C4-2B (cell line): ENCODE measurements at regions not wholly inside any gene's neighbourhood (a gene's known extent, or its start where the extent isn't known, plus 50 kb on each side); places are given as distances from the start of the nearest gene placed in this dataset.

Source experiments
- H3K27ac ChIP-seq: fragments of 450-650 bp; 2 replicates; pipeline ENCODE4 v1.5.1; 2017
- CTCF ChIP-seq: fragments of 450-650 bp; conservative IDR thresholded peaks from 2 replicates; pipeline ENCODE4 v1.5.1; 2017; ENCODE audit warnings: mild to moderate bottlenecking
- ZFX ChIP-seq: fragments of 450-650 bp; IDR thresholded peaks from 2 replicates; pipeline ENCODE4 v1.6.1; 2017

GRCh38 chr14:54299410-54300363, 97.1 kb upstream of the CDKN3 start:
- H3K27ac ChIP-seq: no peak overlapping the region
- TF ChIP-seq CTCF (no peak), ZFX (no peak)

- no peak for TF ChIP-seq CTCF
- no peak for TF ChIP-seq ZFX
- H3K27ac ChIP-seq: no peak overlapping the region
Measured at GRCh38 chr14:54300881-54301280, 95.9 kb upstream of the CDKN3 start.

- no peak overlapping the region for H3K27ac ChIP-seq
- TF ChIP-seq ZFX (no peak), CTCF (no peak)
Measured at GRCh38 chr14:54301359-54301758, 95.4 kb upstream of the CDKN3 start.

- no peak overlapping the region for H3K27ac ChIP-seq
- TF ChIP-seq CTCF (no peak), ZFX (no peak)
Measured at GRCh38 chr14:54306806-54307205, 90.0 kb upstream of the CDKN3 start.

GRCh38 chr14:54309615-54310014, 87.2 kb upstream of the CDKN3 start:
- TF ChIP-seq ZFX: no peak
- no peak for TF ChIP-seq CTCF
- no peak overlapping the region for H3K27ac ChIP-seq

GRCh38 chr14:54310151-54310850, 86.5 kb upstream of the CDKN3 start:
- H3K27ac ChIP-seq: no peak overlapping the region
- no peak for TF ChIP-seq ZFX
- TF ChIP-seq CTCF: no peak

- H3K27ac ChIP-seq: no peak overlapping the region
- TF ChIP-seq ZFX: no peak
- TF ChIP-seq CTCF: no peak
Measured at GRCh38 chr14:54310851-54311228, 86.0 kb upstream of the CDKN3 start.
